GM12878 (cell line): ENCODE measurements at regions not wholly inside any gene's neighbourhood (a gene's known extent, or its start where the extent isn't known, plus 50 kb on each side); places are given as distances from the start of the nearest gene placed in this dataset.

Source experiments
- ATAC-seq: fragments of 200-7000 bp; cut with Tn5 transposase; 3 replicates; pipeline ENCODE4 v1.9.1; 2020; ENCODE audit warnings: mild to moderate bottlenecking, moderate library complexity
- BruUV-seq: library from RNA; stranded (reverse); fragments of 400-500 nt; replicated peaks from 2 replicates; lab custom pipeline; 2021; lab: Mats Ljungman, UMichigan
- CTCF ChIA-PET: fragments of 300-600 bp; sonication (Branson Sonifier 250); formaldehyde crosslinking; extraction: SDS; loops from one replicate; lab custom pipeline; 2021; ENCODE audit warnings: inconsistent platforms; lab: Yijun Ruan, JAX
- POLR2A ChIA-PET: fragments of 350-600 bp; formaldehyde crosslinking; extraction: SDS; loops from one replicate; lab custom pipeline; 2021; ENCODE audit warnings: inconsistent platforms; lab: Charles Lee
- RAD21 ChIA-PET: fragments of 300-600 bp; sonication (Branson Sonifier 250); formaldehyde crosslinking; loops from one replicate; lab custom pipeline; 2023; ENCODE audit warnings: antibody characterized with exemption; ENCODE audit not compliant: unreplicated experiment; lab: Charles Lee
- SMC1A ChIA-PET: fragments of 300-600 bp; sonication (Branson Sonifier 250); formaldehyde crosslinking; loops from one replicate; lab custom pipeline; 2023; ENCODE audit not compliant: unreplicated experiment, uncharacterized antibody; lab: Charles Lee
- DNase-seq: peaks from one replicate; pipeline ENCODE4 v3.0.0-alpha.2; 2011; ENCODE audit warnings: low read depth, low spot score
- FAIRE-seq: peaks from 3 replicates; lab custom pipeline; 2011; peaks lifted over from hg19 to GRCh38; lab: Jason Lieb, UNC
- H2AFZ ChIP-seq: 2 replicates; pipeline ENCODE4 v1.6.0; 2011; ENCODE audit warnings: low read depth, low read length, control low read depth; ENCODE audit not compliant: control insufficient read depth
- H3K27ac ChIP-seq: 2 replicates; pipeline ENCODE4 v1.5.1; 2011; ENCODE audit warnings: control low read depth; ENCODE audit not compliant: control insufficient read depth, insufficient read depth
- H3K27me3 ChIP-seq, 2 experiments: replicated peaks in 1 of 2; 2 replicates each; pipeline versions ENCODE4 v1.6.0 to v1.6.1; 2011; ENCODE audit warnings: low read length in 1 of 2; ENCODE audit not compliant: control insufficient read depth in 2 of 2, insufficient read depth in 2 of 2
- H3K36me3 ChIP-seq, 2 experiments: 2 replicates each; pipeline ENCODE4 v1.5.1; 2011; ENCODE audit warnings: low read length in 1 of 2; ENCODE audit not compliant: control insufficient read depth in 2 of 2, insufficient read depth in 2 of 2
- H3K4me1 ChIP-seq: 2 replicates; pipeline ENCODE4 v1.6.1; 2011; ENCODE audit warnings: mild to moderate bottlenecking, low read length, moderate library complexity, mixed read lengths; ENCODE audit not compliant: control insufficient read depth, insufficient read depth
- H3K4me2 ChIP-seq: 2 replicates; pipeline ENCODE4 v1.6.0; 2011; ENCODE audit warnings: control low read depth; ENCODE audit not compliant: control insufficient read depth, insufficient read depth
- H3K4me3 ChIP-seq: fragments of 200-600 bp; sonication (generic); 2 replicates; pipeline ENCODE4 v1.5.1; 2016
- H3K79me2 ChIP-seq: 2 replicates; pipeline ENCODE4 v1.6.0; 2011; ENCODE audit warnings: low read length; ENCODE audit not compliant: control insufficient read depth, insufficient read depth
- H3K9ac ChIP-seq: 2 replicates; pipeline ENCODE4 v1.8.0; 2011; ENCODE audit warnings: low read length, control low read depth, mixed read lengths; ENCODE audit not compliant: control insufficient read depth, insufficient read depth
- H3K9me3 ChIP-seq: replicated peaks from 3 replicates; pipeline ENCODE4 v1.5.1; 2011; ENCODE audit warnings: mild to moderate bottlenecking, low read length; ENCODE audit not compliant: control insufficient read depth, insufficient read depth
- H4K20me1 ChIP-seq: 2 replicates; pipeline ENCODE4 v1.6.0; 2011; ENCODE audit not compliant: control insufficient read depth, insufficient read depth
- BCLAF1 ChIP-seq: fragments of 450-650 bp; IDR thresholded peaks from 2 replicates; pipeline ENCODE4 v1.6.1; 2017; ENCODE audit warnings: antibody characterized with exemption, mild to moderate bottlenecking, moderate library complexity
- E2F8 ChIP-seq: fragments of 450-650 bp; IDR thresholded peaks from 2 replicates; pipeline ENCODE4 v1.6.1; 2018; ENCODE audit warnings: mild to moderate bottlenecking, low read depth, moderate library complexity; ENCODE audit not compliant: partially characterized antibody
- IKZF2 ChIP-seq, 2 experiments: fragments of 450-650 bp; IDR thresholded peaks; 2 replicates each; pipeline ENCODE4 v1.6.1; 2017; ENCODE audit warnings: mild to moderate bottlenecking in 2 of 2, moderate library complexity in 2 of 2
- IRF5 ChIP-seq: fragments of 450-650 bp; IDR thresholded peaks from 2 replicates; pipeline ENCODE4 v1.6.1; 2017; ENCODE audit warnings: borderline replicate concordance
- MEF2A ChIP-seq: IDR thresholded peaks from 2 replicates; pipeline ENCODE4 v1.6.1; 2011; ENCODE audit warnings: low read depth, mild to moderate bottlenecking, low read length, moderate library complexity; ENCODE audit not compliant: insufficient read depth
- NFXL1 ChIP-seq: fragments of 450-650 bp; IDR thresholded peaks from 2 replicates; pipeline ENCODE4 v1.6.1; 2017; ENCODE audit warnings: antibody characterized with exemption, mild to moderate bottlenecking, borderline replicate concordance
- NFYA ChIP-seq: IDR thresholded peaks from 2 replicates; pipeline ENCODE4 v1.6.1; 2011; ENCODE audit warnings: low read depth, mild to moderate bottlenecking, low read length, improper control_type of control experiment, borderline replicate concordance
- NR2C1 ChIP-seq: fragments of 450-650 bp; IDR thresholded peaks from 2 replicates; pipeline ENCODE4 v1.6.1; 2017; ENCODE audit warnings: antibody characterized with exemption, mild to moderate bottlenecking, moderate library complexity
- POLR2AphosphoS5 ChIP-seq: IDR thresholded peaks from 2 replicates; pipeline ENCODE4 v1.6.1; 2011; ENCODE audit warnings: mild to moderate bottlenecking, low read length, inconsistent platforms
- ZNF592 ChIP-seq: fragments of 450-650 bp; IDR thresholded peaks from 2 replicates; pipeline ENCODE4 v1.6.1; 2017; ENCODE audit warnings: mild to moderate bottlenecking, moderate library complexity
- WGBS: methylation state at CpG from one replicate; pipeline ENCODE4 v1.1.6; 2016; ENCODE audit warnings: low lambda C conversion rate; ENCODE audit not compliant: insufficient replicate concordance, insufficient coverage; ENCODE audit errors: missing lambda C conversion rate; 5-methylcytosine and 5-hydroxymethylcytosine counted together
- in situ Hi-C: fragments of 300-500 bp; cut with MboI; formaldehyde crosslinking; loops from 9 replicates; pipeline ENCODE4 v1.14.3; 2018; ENCODE audit warnings: mixed read lengths
- intact Hi-C: fragments of 100-400 bp; cut with micrococcal nuclease; formaldehyde crosslinking; loops from one replicate; pipeline ENCODE4 v1.14.2; 2022; ENCODE audit not compliant: unreplicated experiment

- H3K4me1 ChIP-seq, result no peaks in the 10 kb centered on the region
- DNase-seq, result no peak
- TF ChIP-seq POLR2AphosphoS5 (no peak), IRF5 (no peak), NFYA (no peak), BCLAF1 (no peak), NFXL1 (no peak), MEF2A (no peak), IKZF2 (IDR thresholded peaks at IDR 0.05) (no peak), NR2C1 (no peak), ZNF592 (no peak), E2F8 (no peak)
- TF ChIP-seq, all 136 proteins: peak for 0
- Histone ChIP-seq H3K9ac (no peak overlapping the region), H3K9me3 (peaks cover 3% of the 10 kb centered on the region; the same call in 1 of the 3 replicates), H4K20me1 (no peaks in the 10 kb centered on the region), H3K4me2 (no peak overlapping the region), H3K36me3 (no peaks in the 10 kb centered on the region), H2AFZ (no peak overlapping the region), H3K27me3 (no peaks in the 10 kb centered on the region), H3K27ac (no peak overlapping the region), H3K79me2 (no peaks in the 10 kb centered on the region), H3K4me3 (no peak overlapping the region)
- ATAC-seq (no peak), FAIRE-seq (no peak)
- 94% methylated on average over 6 of the region's 6 CpGs for WGBS
- ChIA-PET SMC1A (interaction anchor here (0.5 kb wide), 1 partner anchor 239 kb away, joined by 4 read pairs; no protein-coding TSS in a partner anchor), CTCF (no interaction called here), RAD21 (no interaction called here), POLR2A (interaction anchor here (0.6 kb wide), 1 partner anchor 403 kb away, joined by 6 read pairs; no protein-coding TSS in a partner anchor)
- BruUV-seq, result no TSS peak
- in situ Hi-C loops (no loop called here), intact Hi-C loops (no loop called here)
Measured at GRCh38 chr2:196565982-196566381, 73.5 kb upstream of the CCDC150 start.
